ENCODE measurements at regions not wholly inside any gene's neighbourhood (a gene's known extent, or its start where the extent isn't known, plus 50 kb on each side); places are given as distances from the start of the nearest gene placed in this dataset.

DNA sequence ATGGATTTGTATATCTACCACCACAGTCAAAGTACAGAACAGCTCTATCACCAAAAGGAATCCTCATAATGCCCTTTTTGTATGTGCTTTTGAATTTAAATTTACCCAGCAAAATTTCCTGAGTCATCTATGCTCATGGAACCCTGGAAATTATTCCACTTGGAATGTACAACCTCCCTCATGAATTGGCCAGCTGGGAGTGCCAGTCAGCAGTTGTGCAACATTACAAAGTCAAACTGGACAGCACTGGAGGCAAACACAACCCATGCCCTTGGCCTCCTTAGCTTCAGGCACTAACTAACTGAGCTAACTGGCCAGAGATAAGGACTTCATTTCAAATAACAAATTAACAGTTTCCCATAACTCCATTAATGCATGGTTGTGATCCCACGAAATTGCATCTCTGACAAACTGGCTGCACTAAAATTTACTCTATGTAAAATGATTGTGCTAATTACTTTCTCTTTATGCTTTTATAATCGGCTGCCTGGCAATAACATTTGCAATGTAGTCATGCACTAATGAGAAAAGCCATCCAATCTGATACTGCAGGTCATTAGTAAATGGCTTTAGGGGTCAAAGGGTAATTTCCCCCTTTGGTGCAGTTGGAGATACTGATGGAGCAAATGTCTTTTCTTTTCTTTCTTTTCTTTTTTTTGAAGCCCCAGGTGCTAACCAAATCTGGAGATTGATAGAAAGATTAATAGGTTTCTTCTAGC lies 270.5 kb downstream of the ACTR3 start (continued):
- TF ChIP-seq, protein P1, sequence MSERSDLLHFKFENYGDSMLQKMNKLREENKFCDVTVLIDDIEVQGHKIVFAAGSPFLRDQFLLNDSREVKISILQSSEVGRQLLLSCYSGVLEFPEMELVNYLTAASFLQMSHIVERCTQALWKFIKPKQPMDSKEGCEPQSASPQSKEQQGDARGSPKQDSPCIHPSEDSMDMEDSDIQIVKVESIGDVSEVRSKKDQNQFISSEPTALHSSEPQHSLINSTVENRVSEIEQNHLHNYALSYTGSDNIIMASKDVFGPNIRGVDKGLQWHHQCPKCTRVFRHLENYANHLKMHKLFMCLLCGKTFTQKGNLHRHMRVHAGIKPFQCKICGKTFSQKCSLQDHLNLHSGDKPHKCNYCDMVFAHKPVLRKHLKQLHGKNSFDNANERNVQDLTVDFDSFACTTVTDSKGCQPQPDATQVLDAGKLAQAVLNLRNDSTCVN (CRISPR knock-in tag; IDR thresholded peaks at IDR 0.05; ENCODE audit: borderline replicate concordance): no peak
- TF ChIP-seq ZNF205 (CRISPR knock-in tag; IDR thresholded peaks at IDR 0.05) (no peak; the same call in 1 of the 2 replicates), GMEB1 (CRISPR knock-in tag; IDR thresholded peaks at IDR 0.05; ENCODE audit: borderline replicate concordance) (no peak), ZFP62 (CRISPR knock-in tag; IDR thresholded peaks at IDR 0.05) (no peak), ZNF234 (CRISPR knock-in tag; conservative IDR thresholded peaks at IDR 0.05) (no peak), SMAD3 (CRISPR knock-in tag; IDR thresholded peaks at IDR 0.05) (no peak), LCORL (IDR thresholded peaks at IDR 0.05) (no peak), LCORL (CRISPR knock-in tag; IDR thresholded peaks at IDR 0.05) (peak; percentile 53; the same call in 1 of the 2 replicates), ZNF225 (CRISPR knock-in tag; IDR thresholded peaks at IDR 0.05) (no peak), KLF9 (CRISPR knock-in tag; IDR thresholded peaks at IDR 0.05; ENCODE audit: low read depth) (no peak), SIN3B (IDR thresholded peaks at IDR 0.05; ENCODE audit: low read length) (no peak), FOXJ3 (CRISPR knock-in tag; IDR thresholded peaks at IDR 0.05; ENCODE audit: borderline replicate concordance) (peak; percentile 65; the same call in 1 of the 2 replicates), ZSCAN12 (CRISPR knock-in tag; IDR thresholded peaks at IDR 0.05) (no peak), ZNF75D (CRISPR knock-in tag; IDR thresholded peaks at IDR 0.05; ENCODE audit: borderline replicate concordance) (no peak), FOSL1 (CRISPR knock-in tag; IDR thresholded peaks at IDR 0.05; ENCODE audit: borderline replicate concordance) (no peak), ZBTB3 (CRISPR knock-in tag; IDR thresholded peaks at IDR 0.05; ENCODE audit: borderline replicate concordance, low read depth) (no peak)
- TF ChIP-seq, protein P2, sequence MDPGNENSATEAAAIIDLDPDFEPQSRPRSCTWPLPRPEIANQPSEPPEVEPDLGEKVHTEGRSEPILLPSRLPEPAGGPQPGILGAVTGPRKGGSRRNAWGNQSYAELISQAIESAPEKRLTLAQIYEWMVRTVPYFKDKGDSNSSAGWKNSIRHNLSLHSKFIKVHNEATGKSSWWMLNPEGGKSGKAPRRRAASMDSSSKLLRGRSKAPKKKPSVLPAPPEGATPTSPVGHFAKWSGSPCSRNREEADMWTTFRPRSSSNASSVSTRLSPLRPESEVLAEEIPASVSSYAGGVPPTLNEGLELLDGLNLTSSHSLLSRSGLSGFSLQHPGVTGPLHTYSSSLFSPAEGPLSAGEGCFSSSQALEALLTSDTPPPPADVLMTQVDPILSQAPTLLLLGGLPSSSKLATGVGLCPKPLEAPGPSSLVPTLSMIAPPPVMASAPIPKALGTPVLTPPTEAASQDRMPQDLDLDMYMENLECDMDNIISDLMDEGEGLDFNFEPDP (CRISPR knock-in tag; conservative IDR thresholded peaks at IDR 0.05): no peak
- TF ChIP-seq, protein P3, sequence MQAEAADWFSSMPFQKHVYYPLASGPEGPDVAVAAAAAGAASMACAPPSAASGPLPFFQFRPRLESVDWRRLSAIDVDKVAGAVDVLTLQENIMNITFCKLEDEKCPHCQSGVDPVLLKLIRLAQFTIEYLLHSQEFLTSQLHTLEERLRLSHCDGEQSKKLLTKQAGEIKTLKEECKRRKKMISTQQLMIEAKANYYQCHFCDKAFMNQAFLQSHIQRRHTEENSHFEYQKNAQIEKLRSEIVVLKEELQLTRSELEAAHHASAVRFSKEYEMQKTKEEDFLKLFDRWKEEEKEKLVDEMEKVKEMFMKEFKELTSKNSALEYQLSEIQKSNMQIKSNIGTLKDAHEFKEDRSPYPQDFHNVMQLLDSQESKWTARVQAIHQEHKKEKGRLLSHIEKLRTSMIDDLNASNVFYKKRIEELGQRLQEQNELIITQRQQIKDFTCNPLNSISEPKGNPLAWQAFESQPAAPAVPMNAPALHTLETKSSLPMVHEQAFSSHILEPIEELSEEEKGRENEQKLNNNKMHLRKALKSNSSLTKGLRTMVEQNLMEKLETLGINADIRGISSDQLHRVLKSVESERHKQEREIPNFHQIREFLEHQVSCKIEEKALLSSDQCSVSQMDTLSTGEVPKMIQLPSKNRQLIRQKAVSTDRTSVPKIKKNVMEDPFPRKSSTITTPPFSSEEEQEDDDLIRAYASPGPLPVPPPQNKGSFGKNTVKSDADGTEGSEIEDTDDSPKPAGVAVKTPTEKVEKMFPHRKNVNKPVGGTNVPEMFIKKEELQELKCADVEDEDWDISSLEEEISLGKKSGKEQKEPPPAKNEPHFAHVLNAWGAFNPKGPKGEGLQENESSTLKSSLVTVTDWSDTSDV (CRISPR knock-in tag; IDR thresholded peaks at IDR 0.05): no peak
- TF ChIP-seq, protein P4, sequence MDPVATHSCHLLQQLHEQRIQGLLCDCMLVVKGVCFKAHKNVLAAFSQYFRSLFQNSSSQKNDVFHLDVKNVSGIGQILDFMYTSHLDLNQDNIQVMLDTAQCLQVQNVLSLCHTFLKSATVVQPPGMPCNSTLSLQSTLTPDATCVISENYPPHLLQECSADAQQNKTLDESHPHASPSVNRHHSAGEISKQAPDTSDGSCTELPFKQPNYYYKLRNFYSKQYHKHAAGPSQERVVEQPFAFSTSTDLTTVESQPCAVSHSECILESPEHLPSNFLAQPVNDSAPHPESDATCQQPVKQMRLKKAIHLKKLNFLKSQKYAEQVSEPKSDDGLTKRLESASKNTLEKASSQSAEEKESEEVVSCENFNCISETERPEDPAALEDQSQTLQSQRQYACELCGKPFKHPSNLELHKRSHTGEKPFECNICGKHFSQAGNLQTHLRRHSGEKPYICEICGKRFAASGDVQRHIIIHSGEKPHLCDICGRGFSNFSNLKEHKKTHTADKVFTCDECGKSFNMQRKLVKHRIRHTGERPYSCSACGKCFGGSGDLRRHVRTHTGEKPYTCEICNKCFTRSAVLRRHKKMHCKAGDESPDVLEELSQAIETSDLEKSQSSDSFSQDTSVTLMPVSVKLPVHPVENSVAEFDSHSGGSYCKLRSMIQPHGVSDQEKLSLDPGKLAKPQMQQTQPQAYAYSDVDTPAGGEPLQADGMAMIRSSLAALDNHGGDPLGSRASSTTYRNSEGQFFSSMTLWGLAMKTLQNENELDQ (CRISPR knock-in tag; IDR thresholded peaks at IDR 0.05; ENCODE audit: borderline replicate concordance): no peak
